OCI-LY7 (cell line): ENCODE measurements at regions not wholly inside any gene's neighbourhood (a gene's known extent, or its start where the extent isn't known, plus 50 kb on each side); places are given as distances from the start of the nearest gene placed in this dataset.
"Not testable (repeated sequence)": the region's sequence is repeated elsewhere in the genome, so short reads cannot be mapped to it uniquely, and the experiment has no call there.

Experiments used
- BruUV-seq: library from RNA; stranded (reverse); fragments of 400-500 nt; replicated peaks from 2 replicates; lab custom pipeline; 2021; lab: Mats Ljungman, UMichigan
- CTCF ChIA-PET: fragments of 300-600 bp; sonication (Branson Sonifier 250); formaldehyde crosslinking; loops from one replicate; lab custom pipeline; 2022; ENCODE audit warnings: antibody characterized with exemption; ENCODE audit not compliant: unreplicated experiment; lab: Charles Lee
- POLR2A ChIA-PET: fragments of 300-600 bp; sonication (Branson Sonifier 250); formaldehyde crosslinking; loops from one replicate; lab custom pipeline; 2022; ENCODE audit warnings: antibody characterized with exemption; lab: Charles Lee
- DNase-seq: peaks from one replicate; pipeline ENCODE4 v3.0.0-alpha.2; 2015; ENCODE audit warnings: low spot score
- H2AFZ ChIP-seq: fragments of 200-600 bp; sonication (generic), shearing (Covaris generic); 2 replicates; pipeline ENCODE4 v1.6.1; 2014; ENCODE audit warnings: mild to moderate bottlenecking, antibody characterized with exemption, low read length, moderate library complexity
- H3K27ac ChIP-seq: fragments of 200-600 bp; sonication (generic); 2 replicates; pipeline ENCODE4 v1.5.1; 2014; ENCODE audit warnings: mixed run types, low read depth, mild to moderate bottlenecking, moderate library complexity, low read length, inconsistent platforms; ENCODE audit not compliant: poor library complexity, severe bottlenecking
- H3K36me3 ChIP-seq: fragments of 200-600 bp; sonication (generic); 2 replicates; pipeline ENCODE4 v1.6.1; 2014; ENCODE audit warnings: mild to moderate bottlenecking, antibody characterized with exemption, low read length, moderate library complexity, mixed read lengths; ENCODE audit not compliant: insufficient read depth
- H3K4me1 ChIP-seq: fragments of 200-600 bp; sonication (generic); 2 replicates; pipeline ENCODE4 v1.5.1; 2014; ENCODE audit warnings: mild to moderate bottlenecking, low read length; ENCODE audit not compliant: insufficient read depth, poor library complexity, severe bottlenecking
- H3K4me2 ChIP-seq: fragments of 200-600 bp; sonication (generic); 2 replicates; pipeline ENCODE4 v1.6.1; 2014; ENCODE audit warnings: mild to moderate bottlenecking, low read length
- H3K4me3 ChIP-seq: fragments of 200-600 bp; sonication (generic); 2 replicates; pipeline ENCODE4 v1.5.1; 2014; ENCODE audit warnings: mild to moderate bottlenecking, low read depth, low read length; ENCODE audit not compliant: poor library complexity, severe bottlenecking
- H3K79me2 ChIP-seq: fragments of 200-600 bp; sonication (generic); 2 replicates; pipeline ENCODE4 v1.6.1; 2016; ENCODE audit warnings: low read depth, mild to moderate bottlenecking, low read length, moderate library complexity, mixed read lengths; ENCODE audit not compliant: insufficient read depth
- H3K9me2 ChIP-seq: fragments of 200-600 bp; sonication (generic); 2 replicates; pipeline ENCODE4 v1.6.1; 2016; ENCODE audit warnings: mild to moderate bottlenecking, low read length, mixed read lengths; ENCODE audit not compliant: insufficient read depth
- H3K9me3 ChIP-seq: fragments of 200-600 bp; sonication (generic); 2 replicates; pipeline ENCODE4 v1.6.1; 2014; ENCODE audit warnings: mild to moderate bottlenecking, mixed run types, low read length, mixed read lengths
- H4K20me1 ChIP-seq: fragments of 200-600 bp; sonication (generic); 2 replicates; pipeline ENCODE4 v1.6.1; 2014; ENCODE audit warnings: mild to moderate bottlenecking, antibody characterized with exemption, low read length, moderate library complexity, mixed read lengths; ENCODE audit not compliant: insufficient read depth
- CTCF ChIP-seq: fragments of 200-600 bp; sonication (generic); conservative IDR thresholded peaks from 2 replicates; pipeline ENCODE4 v1.5.1; 2014; ENCODE audit warnings: mild to moderate bottlenecking, antibody characterized with exemption, low read length, moderate library complexity, mixed read lengths
- EZH2phosphoT487 ChIP-seq: fragments of 200-600 bp; sonication (generic); IDR thresholded peaks from 2 replicates; pipeline ENCODE4 v1.6.1; 2018; ENCODE audit warnings: low read depth, borderline replicate concordance, mild to moderate bottlenecking, mixed run types, antibody characterized with exemption, low read length, moderate library complexity, mixed read lengths
- intact Hi-C: fragments of 100-400 bp; cut with micrococcal nuclease; formaldehyde crosslinking; loops from one replicate; pipeline ENCODE4 v1.10.0; 2022; ENCODE audit not compliant: unreplicated experiment

DNA sequence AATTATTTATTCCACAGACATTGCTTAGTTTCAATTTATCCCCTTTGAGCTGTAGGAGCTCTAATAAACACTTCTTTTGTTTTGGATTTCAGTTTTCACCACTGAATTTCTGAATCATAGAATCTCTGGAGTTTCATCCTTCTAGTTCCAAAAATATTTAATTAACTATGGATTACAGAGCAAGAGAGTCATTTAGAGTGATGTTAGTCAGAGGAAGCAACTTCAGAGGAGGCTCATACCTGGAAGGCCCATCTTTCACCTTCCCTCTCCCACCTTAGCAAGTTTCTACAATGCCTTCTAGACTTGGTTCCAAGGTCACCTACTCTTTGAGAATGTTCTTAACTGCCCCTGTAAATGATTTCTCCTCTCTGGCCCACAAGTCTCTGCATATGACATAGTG is 353.2 kb downstream of the SPRY2 start:
- Histone ChIP-seq H4K20me1 (no peaks in the 10 kb centered on the region), H3K27ac (no peak overlapping the region), H3K4me3 (no peak overlapping the region), H3K9me3 (no peaks in the 10 kb centered on the region), H3K9me2 (no peaks in the 10 kb centered on the region), H3K4me2 (no peak overlapping the region), H3K4me1 (no peaks in the 10 kb centered on the region), H3K79me2 (no peaks in the 10 kb centered on the region), H2AFZ (no peak overlapping the region), H3K36me3 (no peaks in the 10 kb centered on the region)
- intact Hi-C loops: no loop called here
- no peak for TF ChIP-seq EZH2phosphoT487
- no peak for TF ChIP-seq CTCF
- ChIA-PET CTCF (no interaction called here), POLR2A (interaction anchor here (1.2 kb wide), 1 partner anchor 15 kb away, joined by 3 read pairs; no protein-coding TSS in a partner anchor)
- no TSS peak for BruUV-seq
- DNase-seq: no peak

GRCh38 chr13:79987323-79987722 is 353.6 kb downstream of the SPRY2 start:
- H3K4me1 ChIP-seq: no peaks in the 10 kb centered on the region
- no peaks in the 10 kb centered on the region for H4K20me1 ChIP-seq
- no peak overlapping the region for H3K27ac ChIP-seq
- BruUV-seq: no TSS peak
- H3K36me3 ChIP-seq: no peaks in the 10 kb centered on the region
- H3K79me2 ChIP-seq: no peaks in the 10 kb centered on the region
- no peak for DNase-seq
- ChIA-PET CTCF (no interaction called here), POLR2A (no interaction called here)
- no peak overlapping the region for H2AFZ ChIP-seq
- intact Hi-C loops: no loop called here
- TF ChIP-seq EZH2phosphoT487 (no peak), CTCF (no peak)
- no peak overlapping the region for H3K4me2 ChIP-seq
- no peaks in the 10 kb centered on the region for H3K9me3 ChIP-seq
- H3K9me2 ChIP-seq: no peaks in the 10 kb centered on the region
- no peak overlapping the region for H3K4me3 ChIP-seq

- DNase-seq: no peak
- no peaks in the 10 kb centered on the region for H3K79me2 ChIP-seq
- no peak overlapping the region for H3K4me2 ChIP-seq
- H3K27ac ChIP-seq: no peak overlapping the region
- intact Hi-C loops: no loop called here
- ChIA-PET POLR2A (no interaction called here), CTCF (no interaction called here)
- H3K9me3 ChIP-seq: no peaks in the 10 kb centered on the region
- H4K20me1 ChIP-seq: no peaks in the 10 kb centered on the region
- no peaks in the 10 kb centered on the region for H3K4me1 ChIP-seq
- no peak for TF ChIP-seq EZH2phosphoT487
- no peak for TF ChIP-seq CTCF
- no peaks in the 10 kb centered on the region for H3K36me3 ChIP-seq
- H2AFZ ChIP-seq: no peak overlapping the region
- H3K4me3 ChIP-seq: no peak overlapping the region
- no TSS peak for BruUV-seq
- H3K9me2 ChIP-seq: no peaks in the 10 kb centered on the region
Observed at GRCh38 chr13:79986890-79987289, 354.0 kb downstream of the SPRY2 start.

DNA sequence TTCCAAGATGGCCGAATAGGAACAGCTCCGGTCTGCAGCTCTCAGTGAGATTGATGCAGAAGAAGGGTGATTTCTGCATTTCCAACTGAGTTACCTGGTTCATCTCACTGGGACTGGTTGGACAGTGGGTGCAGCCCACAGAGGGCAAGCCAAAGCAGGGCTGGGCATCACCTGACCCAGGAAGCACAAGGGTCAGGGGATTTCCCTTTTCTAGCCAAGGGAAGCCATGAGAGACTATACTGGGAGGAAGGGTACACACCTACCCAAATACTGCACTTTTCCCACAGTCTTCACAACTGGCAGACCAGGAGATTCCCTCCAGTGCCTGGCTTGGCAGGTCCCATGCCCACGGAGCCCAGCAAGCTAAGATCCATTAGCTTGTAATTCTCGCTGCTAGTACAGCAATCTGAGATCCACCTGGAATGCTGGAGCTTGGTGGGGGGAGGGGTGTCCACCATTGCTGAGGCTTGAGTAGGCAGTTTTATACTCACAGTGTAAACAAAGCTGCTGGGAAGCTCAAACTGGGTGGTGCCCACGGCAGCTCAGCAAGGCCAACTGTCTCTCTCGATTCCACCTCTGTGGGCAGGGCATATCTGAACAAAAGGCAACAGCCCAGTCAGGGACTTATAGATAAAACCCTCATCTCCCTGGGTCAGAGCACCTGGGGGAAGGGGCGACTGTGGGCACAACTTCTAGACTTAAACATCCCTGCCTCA is 365.8 kb downstream of the SPRY2 start:
- H3K27ac ChIP-seq, H4K20me1 ChIP-seq, intact Hi-C loops, H3K4me1 ChIP-seq, H3K79me2 ChIP-seq, DNase-seq, H3K36me3 ChIP-seq, BruUV-seq, H3K9me2 ChIP-seq, CTCF ChIA-PET, H3K4me2 ChIP-seq, H2AFZ ChIP-seq, H3K9me3 ChIP-seq, H3K4me3 ChIP-seq: not testable (repeated sequence)
- POLR2A ChIA-PET: interaction anchor here (0.7 kb wide), 1 partner anchor 406 kb away, joined by 3 read pairs; no protein-coding TSS in a partner anchor
